Embryonic facial prominence (tissue), 1 donor: ENCODE measurements at regions not wholly inside any gene's neighbourhood (a gene's known extent, or its start where the extent isn't known, plus 50 kb on each side); places are given as distances from the start of the nearest gene placed in this dataset.
"Not testable (repeated sequence)": the region's sequence is repeated elsewhere in the genome, so short reads cannot be mapped to it uniquely, and the experiment has no call there.

Experiments
- DNase-seq: peaks from one replicate; pipeline ENCODE4 v3.0.0-alpha.2; 2016; ENCODE audit errors: extremely low spot score

DNA sequence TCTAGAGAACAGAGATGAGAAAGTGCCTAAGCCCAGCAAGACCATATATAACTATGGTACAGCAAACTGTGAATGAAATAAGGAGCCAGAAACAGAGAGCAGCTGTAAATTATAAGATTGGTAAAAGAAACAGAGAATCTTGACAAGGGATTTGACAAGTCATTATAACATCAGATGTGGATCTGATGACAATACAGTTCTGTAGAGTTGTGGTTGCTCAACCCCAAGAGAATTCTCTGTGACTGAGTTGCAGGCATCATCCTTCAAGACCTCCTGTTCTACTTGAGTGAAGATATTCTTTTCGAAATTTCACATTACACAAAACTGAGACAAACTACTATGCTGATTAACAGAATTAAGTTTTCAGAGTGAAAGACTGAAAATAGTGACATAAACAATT lies 343.1 kb upstream of the SLC39A10 start:
- DNase-seq = no peak

DNA sequence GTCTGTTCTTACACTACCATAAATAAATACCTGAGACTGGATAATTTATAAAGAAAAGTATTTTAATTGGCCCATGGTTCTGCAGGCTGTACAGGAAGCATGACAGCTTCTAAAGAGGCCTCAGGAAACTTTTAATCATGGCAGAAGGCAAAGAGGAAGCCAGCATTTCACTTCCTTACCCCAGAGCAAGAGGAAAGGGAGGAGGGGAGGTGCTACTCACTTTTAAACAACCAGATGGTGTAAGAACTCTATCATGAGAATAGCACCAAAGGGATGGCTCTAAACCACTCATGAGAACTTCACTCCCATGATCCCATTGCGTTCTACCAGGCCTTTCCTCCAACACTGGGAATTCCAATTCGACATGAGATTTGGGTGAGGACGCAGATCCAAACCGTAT lies 344.4 kb upstream of the SLC39A10 start:
- no peak for DNase-seq

DNA sequence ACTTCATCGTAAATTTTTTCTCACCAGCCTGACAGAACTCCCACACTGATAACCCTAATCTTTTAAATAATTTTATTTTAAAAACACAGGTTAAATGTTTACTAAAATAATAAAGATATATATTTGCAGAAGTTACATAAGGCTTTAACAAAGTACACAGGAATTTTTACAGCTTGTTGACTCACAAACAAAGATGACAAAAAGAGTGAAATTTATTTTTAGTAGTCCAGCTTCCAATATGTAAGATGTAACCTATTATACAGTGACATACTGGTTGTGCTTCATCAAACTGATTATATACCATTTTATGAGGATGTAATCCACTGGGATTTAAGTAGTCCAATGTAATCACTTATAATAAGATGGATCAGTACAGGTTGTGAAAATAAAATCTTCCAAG lies 348.9 kb upstream of the SLC39A10 start:
- DNase-seq = no peak

DNA sequence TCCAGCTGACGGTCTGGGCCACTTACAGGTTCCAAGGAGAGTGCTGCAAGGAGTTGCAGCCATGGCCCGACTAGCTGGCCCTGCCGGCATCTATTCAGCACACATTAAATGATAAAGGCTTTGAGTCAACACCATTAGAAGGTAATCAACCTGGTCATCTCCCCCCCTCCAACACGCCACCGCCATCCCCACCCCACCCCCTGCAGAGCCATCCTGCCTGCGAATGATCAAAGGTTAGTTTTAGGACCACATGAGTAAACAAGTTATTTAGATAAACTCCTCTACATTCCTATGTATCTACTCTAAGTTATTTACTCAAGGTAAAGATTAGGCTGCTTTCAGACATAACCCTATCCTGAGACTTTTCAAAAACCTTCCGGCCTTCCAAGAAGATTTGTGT lies 349.3 kb upstream of the SLC39A10 start:
- DNase-seq = no peak

DNA sequence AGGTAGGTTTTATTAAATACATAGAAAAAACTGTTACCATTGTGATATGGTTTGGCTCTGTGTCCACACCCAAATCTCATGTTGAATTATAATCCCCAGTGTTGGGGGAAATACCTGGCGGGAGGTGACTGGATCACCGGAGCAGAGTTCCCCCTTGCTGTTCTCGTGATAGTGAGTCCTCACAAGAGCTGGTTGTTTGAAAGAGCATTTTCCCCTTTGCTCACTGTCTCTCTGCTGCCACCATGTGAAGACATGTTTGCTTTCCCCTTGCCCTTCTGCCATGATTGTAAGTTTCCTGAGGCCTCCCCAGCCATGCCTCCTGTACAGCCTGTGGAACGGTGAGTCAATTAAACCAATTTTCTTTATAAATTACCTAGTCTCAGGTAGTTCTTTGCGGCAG lies 352.7 kb upstream of the SLC39A10 start:
- no peak for DNase-seq

DNA sequence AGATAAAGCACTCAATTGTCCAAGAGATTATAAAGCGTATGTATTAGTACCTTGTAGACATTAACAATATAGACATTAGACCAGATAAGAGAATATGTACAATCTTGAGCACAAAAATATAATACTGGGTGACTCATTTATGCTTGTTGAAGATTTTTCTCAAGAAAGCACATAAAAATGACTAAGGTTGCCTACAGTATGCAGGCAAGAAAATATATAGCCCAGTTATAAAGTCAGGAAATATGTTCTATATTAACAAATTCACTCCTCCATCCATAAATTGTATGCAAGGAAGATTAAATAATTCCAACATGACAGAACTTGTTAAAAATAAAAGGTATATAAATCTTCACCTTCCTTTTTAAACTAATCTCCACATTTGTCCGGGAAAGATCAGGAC lies 356.4 kb upstream of the SLC39A10 start:
- DNase-seq = no peak

DNA sequence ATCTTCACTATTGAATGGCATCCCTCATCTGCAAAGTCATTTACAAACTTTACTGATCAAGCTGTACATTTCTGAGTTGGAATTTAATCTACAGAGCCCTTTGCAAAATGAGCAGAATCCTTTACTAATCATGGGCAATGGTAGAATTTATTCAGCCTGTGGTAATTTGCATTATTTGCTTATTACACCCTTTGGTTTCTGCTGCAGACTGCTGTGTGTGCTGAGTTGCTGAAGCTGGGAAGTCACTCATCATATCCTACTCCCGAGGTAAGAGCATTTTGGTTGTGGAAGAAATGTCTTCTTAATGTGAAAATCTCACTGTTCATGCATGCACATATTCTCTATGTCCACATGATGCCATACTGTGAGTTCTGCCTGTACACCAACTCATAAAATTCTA lies 357.4 kb upstream of the SLC39A10 start:
- DNase-seq = no peak

DNA sequence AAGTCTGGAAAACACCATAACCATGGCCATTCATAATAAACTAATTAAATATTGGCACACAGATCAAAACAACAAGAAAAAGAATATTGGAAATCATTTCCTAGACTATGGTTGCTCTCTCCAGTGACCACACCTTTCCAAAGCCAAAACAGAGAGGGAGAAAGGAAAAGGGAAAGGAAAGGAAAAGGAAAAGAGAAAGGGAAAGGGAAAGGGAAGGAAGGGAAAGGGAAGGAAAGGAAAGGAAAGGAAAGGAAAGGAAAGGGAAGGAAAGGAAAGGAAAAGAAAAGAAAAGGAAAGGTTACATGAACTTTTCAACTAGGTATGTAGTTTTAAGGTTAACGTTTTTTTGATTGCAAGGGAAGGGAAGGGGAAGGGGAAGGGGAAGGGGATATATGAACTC lies 360.5 kb upstream of the SLC39A10 start:
- no peak for DNase-seq

DNA sequence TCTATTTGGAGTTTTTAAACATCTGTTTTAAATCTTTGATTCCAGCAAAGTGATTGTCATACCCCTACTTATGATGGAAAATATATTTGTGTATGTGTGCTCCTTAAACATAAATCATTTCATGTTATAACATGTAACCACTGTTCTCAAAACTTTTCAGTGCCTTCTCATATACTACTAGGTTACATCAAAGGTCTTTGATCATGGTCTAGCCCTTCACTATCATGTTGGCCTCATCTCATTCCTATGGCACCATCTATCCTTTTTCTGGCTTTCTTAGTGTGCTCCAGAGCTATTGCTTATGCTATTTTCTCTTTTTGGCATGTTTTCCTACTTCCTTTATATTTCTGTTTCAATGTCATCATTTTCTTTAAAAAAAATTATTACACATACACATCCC lies 367.9 kb upstream of the SLC39A10 start:
- DNase-seq = no peak

DNA sequence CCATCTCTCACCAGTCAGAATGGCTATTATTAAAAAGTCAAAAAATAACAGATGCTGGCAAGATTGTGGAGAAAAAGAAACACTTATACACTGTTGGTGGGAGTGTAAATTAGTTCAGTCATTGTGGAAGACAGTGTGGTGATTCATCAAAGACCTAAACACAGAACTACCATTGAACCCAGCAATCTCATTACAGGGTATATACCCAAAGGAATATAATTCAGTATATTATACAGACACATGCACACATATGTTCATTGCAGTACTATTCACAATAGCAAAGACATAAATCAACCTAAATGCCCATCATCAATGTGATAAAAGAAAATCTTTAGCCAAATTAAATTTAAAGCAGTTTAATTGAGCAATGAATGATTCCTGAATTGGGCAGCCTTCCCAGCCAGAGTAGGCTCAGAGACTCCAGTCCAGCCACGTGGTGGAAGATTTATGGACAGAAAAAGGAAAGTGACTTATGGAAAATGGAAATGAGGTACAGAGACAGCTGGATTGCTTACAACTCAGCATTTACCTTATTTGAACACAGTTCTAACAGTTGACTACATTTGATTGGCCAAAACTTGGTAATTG lies 377.1 kb upstream of the SLC39A10 start:
- DNase-seq = no peak

DNA sequence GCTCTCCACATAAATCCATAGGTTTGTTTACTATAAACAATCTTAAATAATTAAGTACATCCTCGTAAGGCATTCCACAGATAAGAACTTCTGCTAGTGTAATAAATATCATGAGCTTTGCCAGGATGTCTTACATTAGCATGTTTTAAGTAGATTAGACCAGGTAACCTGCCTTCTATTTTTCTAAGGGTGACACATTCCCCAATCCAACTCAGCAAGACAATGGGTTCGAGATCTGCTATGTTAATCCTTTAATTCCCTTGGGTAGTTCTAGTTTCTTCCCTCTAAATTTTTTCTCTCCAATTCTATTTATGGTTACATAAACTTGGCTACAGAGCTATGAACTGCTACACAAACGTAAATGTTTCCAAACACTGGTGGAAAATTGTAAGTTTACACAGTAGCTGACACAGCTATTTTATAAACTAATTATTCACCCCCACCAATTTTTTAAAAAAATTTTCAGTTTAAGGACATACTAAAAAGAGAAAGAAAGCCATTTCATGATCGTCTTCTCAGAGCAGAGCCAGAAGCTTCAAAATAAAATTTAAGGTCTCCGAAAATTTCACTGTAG lies 386.5 kb upstream of the SLC39A10 start:
- DNase-seq = no peak

DNA sequence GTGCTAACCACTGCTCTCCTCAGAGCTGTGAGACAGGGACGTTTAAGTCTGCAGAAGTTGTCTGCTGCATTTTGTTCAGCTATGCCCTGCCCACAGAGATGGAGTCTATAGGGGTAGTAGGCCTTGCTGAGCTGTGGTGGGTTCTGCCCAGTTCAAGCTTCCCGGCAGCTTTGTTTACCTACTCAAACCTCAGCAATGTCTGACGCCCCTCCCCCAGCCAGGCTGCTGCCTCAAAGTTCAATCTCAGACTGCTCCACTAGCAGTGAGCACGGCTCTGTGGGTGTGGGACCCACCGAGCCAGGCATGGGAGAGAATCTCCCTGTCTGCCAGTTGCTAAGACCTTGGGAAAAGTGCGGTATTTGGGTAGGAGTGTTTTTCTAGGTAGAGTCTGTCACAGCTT lies 387.8 kb upstream of the SLC39A10 start:
- DNase-seq = no peak

DNA sequence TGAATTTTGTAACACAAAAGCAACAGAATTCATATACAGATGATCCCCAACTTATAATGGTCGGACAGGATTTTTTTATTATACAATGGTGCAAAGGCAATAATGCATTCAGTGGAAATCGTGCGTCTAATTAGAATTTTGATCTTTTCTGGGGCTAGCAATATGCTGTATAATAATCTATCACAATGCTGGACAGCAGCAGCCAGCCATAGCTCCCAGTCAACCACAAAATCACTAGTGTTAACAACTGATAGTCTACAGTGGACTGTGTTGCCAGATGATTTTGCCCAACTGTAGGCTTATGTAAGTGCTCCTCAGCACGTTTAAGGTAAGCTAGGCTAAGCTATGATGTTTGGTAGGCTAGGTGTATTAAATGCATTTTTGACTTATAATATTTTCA lies 399.0 kb upstream of the SLC39A10 start:
- no peak for DNase-seq

DNA sequence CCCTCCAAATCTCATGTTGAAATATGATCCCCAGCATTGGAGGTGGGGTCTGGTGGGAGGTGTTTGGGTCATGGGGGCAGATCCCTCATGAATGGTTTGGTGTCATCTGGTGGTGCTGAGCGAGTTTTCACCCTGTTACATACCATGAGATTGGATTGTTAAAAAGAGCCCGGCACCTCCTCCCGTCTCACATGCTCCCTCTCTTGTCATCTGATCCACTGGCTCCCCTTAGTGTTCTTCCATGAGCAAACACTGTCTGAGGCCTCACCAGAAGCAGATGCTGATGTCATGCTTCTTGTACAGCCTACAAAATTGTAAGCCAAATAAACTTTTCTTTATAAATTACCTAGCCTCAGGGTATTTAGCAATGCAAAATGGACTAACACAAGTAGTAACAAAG lies 405.0 kb upstream of the SLC39A10 start:
- no peak for DNase-seq

DNA sequence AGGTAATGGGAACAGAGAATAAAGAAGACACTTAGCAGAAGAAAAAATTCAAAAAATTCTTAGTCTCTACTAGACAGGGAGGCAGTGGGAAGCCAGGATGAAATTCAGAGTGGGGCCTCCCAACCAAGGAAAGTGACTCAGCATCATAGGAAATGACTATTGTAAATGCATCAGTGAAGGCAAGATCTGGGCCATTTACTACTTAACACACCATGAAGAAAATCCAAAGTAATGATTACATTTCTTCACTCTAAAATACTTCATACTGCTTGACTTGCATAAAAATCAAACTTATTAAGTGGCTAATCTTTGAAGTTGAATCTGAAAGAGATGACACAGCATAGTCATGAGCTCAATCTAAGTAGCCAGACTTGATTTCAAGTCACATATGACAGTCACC lies 405.8 kb upstream of the SLC39A10 start:
- DNase-seq = no peak

DNA sequence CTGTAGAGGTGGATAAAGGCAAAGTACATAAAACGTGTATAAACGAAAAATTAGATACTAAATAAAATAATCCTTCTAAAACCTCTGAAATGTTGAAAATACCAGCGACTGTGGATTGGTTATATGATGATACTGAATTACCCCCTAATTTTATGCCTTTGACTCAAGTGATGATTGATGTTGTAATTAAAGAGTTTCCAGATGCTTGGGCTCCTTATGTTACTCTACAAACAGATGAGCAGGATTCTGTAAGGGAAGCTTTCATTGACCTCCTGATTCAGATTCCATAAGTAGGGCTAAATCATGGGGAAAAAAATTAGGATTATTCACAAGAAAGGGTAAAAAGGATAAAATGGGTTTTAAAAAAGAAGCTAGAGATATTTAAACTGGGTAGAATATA lies 418.2 kb upstream of the SLC39A10 start:
- DNase-seq = no peak

DNA sequence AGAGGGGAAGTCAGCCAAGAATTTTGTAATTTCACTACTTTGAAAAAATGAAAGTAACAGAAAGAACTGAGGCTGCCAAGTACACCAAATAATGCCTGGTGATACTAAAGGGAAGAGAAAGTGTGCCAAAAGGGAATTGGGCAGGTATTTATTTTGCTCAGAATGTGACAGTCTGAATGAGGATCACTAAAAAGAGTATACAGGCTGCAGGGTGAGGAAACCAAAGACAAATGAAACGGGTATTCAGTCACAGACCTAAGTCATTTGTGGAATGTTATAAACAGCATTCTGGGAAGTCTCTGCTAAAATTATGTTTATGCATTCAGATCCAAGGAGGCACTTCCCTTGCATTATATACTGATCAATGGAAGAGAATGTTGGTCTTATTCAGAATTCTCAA lies 418.6 kb upstream of the SLC39A10 start:
- DNase-seq = no peak

DNA sequence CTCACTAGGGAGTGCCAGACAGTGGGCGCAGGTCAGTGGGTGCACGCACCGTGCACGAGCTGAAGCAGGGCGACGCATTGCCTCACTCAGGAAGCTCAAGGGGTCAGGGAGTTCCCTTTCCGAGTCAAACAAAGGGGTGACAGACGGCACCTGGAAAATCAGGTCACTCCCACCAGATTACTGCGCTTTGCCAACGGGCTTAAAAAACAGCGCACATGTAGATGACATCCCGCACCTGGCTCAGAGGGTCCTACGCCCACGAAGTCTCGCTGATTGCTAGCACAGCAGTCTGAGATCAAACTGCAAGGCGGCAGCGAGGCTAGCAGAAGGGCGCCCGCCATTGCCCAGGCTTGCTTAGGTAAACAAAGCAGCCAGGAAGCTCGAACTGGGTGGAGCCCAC lies 428.5 kb upstream of the SLC39A10 start:
- DNase-seq = not testable (repeated sequence)

DNA sequence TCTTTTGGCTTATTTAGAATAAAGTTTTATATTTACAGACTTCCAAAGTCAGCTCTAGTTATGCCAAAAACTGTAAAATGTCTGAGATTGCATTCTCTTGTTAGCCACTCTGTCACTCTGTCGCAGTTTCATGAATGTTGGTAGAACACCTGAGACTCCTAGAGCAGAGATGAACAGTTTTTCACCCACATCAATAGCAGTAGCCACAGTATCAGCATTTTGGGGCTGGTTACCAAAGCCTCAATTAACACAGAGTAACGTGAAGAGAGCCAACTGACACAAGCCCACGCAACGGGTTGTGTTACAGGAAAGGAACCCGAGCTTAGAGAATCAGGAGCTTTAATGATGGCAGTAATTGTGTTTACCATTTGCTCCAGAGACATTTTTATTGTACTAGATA lies 443.0 kb upstream of the SLC39A10 start:
- no peak for DNase-seq

DNA sequence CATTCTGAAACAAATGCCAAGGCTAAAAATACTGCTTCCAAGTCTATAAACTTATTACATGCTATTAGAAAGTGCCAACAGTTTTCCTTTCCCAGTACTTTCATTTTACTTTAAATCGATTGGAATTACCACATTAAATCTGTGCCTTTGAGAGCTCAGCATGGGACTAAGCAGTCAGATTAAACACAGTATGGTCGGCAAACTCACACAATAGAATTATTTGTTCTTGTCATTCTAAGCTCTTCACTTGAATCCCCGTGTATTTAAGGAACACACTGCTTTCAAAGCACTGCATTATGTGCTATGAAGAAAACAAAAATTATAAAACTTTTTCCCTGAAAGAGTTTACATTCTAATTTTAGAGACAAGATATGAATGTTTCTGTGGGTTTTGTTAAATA lies 444.4 kb upstream of the SLC39A10 start:
- DNase-seq = no peak

DNA sequence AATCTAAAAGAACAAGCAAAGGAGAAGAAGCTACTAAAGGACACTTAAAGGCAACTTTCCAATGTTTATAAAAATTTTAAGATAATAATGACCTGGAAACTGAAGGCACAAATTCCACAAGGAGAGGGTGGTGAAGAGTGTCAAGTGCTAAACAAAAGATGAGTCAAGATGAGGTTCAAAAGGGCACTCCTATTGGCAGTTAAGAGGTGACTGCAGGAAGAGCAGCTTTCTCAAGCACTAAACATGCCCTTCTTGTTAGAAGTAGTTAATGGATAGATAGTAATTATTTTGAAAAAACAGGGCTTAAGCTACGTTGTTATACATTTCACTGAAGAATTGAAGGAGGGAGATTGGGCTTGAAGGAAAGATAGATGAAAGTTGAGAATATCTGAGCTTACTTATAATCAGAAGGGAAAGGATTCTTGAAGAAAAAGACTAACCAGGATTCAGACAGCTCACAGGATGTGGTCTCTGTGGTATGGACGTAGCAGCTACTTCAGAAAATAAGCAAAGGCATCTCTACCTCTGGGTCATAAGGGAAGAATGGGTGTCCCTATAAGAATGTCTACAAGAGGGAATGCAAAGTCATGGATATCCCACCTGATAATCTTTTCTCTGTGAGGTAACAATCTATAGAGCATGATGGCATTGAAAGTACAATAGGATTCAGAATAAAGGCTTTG lies 454.7 kb upstream of the SLC39A10 start:
- no peak for DNase-seq

DNA sequence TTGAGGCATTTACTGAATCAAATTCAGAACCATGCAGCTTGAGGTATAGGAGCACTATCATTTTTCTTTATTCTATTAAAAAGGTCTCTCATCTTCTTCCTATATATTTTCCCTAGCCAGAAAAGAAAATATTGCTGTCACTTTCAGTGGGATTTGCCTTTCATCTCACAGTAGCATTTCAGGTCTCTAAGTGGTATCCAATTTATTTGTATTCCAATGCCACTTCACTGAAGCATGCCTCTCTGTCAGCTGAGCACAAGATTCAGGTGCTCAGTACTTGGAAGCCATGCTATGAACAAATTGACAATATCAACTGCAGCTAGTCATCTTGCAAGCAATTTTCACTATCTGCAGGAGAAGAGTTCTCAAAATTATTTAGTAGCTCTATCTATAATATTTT lies 457.2 kb upstream of the SLC39A10 start:
- no peak for DNase-seq

DNA sequence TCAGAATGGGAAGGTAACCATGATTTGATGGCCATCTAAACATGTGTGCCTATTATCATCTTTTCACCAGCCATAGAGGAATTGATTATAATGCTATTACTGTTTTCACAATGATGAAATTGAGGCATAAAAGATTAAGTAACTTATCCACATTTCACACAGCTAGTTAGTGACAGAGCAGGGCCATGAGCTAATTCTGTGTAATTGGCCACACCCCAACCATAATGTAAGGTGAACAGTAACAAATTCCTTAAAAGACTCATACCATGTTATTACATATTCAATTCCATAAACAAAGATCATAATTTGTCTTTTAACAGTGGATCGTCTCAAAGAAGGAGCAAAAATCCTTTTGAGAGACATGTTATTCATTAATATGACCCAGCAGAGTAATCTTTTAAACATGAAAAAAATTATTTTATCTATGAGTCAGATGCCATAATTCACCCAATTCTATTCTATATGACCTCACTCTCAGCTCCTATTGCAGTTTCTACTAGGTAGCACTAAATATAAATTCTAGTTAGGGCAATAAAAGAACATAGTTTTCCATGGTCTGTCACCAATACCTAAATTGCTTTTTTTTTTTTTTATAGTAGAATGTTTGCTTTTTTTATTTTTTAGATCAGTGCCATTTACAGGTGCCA lies 475.8 kb upstream of the SLC39A10 start:
- no peak for DNase-seq
